A549 (cell line): ENCODE measurements at regions not wholly inside any gene's neighbourhood (a gene's known extent, or its start where the extent isn't known, plus 50 kb on each side); places are given as distances from the start of the nearest gene placed in this dataset.

Experiments used
- ATAC-seq, 2 experiments: fragments of 200-7000 bp in 1 of 2; fragments of >200 bp in 1 of 2; cut with Nextera tagmentation in 1 of 2; cut with Tn5 transposase in 1 of 2; 3 replicates each; pipeline versions ENCODE4 v1.8.0 to v1.9.1; 2018 to 2020; ENCODE audit warnings: mild to moderate bottlenecking in 1 of 2, moderate library complexity in 1 of 2
- CTCF ChIA-PET: fragments of 300-600 bp; sonication (Branson Sonifier 250); formaldehyde crosslinking; extraction: SDS; loops from one replicate; lab custom pipeline; 2021; ENCODE audit warnings: antibody characterized with exemption, inconsistent platforms; lab: Yijun Ruan, JAX
- POLR2A ChIA-PET: fragments of 350-600 bp; formaldehyde crosslinking; extraction: SDS; loops from one replicate; lab custom pipeline; 2021; ENCODE audit warnings: antibody characterized with exemption, inconsistent platforms; lab: Yijun Ruan, JAX
- DNase-seq, 2 experiments: peaks; one replicate each; pipeline versions ENCODE4 v3.0.0 to v3.0.0-alpha.2; 2011 to 2016; ENCODE audit warnings: low read depth in 1 of 2, low spot score in 1 of 2
- FAIRE-seq: peaks from 2 replicates; lab custom pipeline; 2011; peaks lifted over from hg19 to GRCh38; lab: Jason Lieb, UNC
- H3K27ac ChIP-seq, 2 experiments: fragments of >200 bp; sonication (Bioruptor Twin); formaldehyde crosslinking; 3 replicates each; pipeline ENCODE4 v1.5.1; 2016 to 2017
- H3K4me1 ChIP-seq: fragments of >200 bp; sonication (Bioruptor Twin); formaldehyde crosslinking; 3 replicates; pipeline ENCODE4 v1.6.1; 2016
- H3K4me2 ChIP-seq: fragments of >200 bp; sonication (Bioruptor Twin); formaldehyde crosslinking; 3 replicates; pipeline ENCODE4 v1.6.1; 2016
- H3K4me3 ChIP-seq: fragments of >200 bp; sonication (Bioruptor Twin); formaldehyde crosslinking; 3 replicates; pipeline ENCODE4 v1.5.1; 2016
- H3K9me3 ChIP-seq: fragments of >200 bp; sonication (Bioruptor Twin); formaldehyde crosslinking; 3 replicates; pipeline ENCODE4 v1.6.1; 2016
- ATOH8 ChIP-seq: fragments of 250-450 bp; sonication (Bioruptor Pico); IDR thresholded peaks from 2 replicates; pipeline ENCODE4 v1.5.0; 2020; ENCODE audit warnings: low read depth, mild to moderate bottlenecking, moderate library complexity
- EHMT2 ChIP-seq: fragments of 200-600 bp; sonication (generic); IDR thresholded peaks from 2 replicates; pipeline ENCODE4 v1.6.1; 2016; ENCODE audit warnings: antibody characterized with exemption, low read depth, mild to moderate bottlenecking, moderate library complexity
- ELK1 ChIP-seq: fragments of 150-350 bp; IDR thresholded peaks from 2 replicates; pipeline ENCODE4 v1.6.1; 2014; ENCODE audit warnings: low read depth, mild to moderate bottlenecking, low read length
- ESRRA ChIP-seq: fragments of 150-350 bp; IDR thresholded peaks from 2 replicates; pipeline ENCODE4 v1.6.1; 2014; ENCODE audit warnings: mild to moderate bottlenecking, low read length, borderline replicate concordance
- FOSL2 ChIP-seq, 2 experiments: fragments of 450-650 bp in 1 of 2; fragments of >200 bp in 1 of 2; sonication (Bioruptor Twin) in 1 of 2; formaldehyde crosslinking; IDR thresholded peaks; 2 replicates each; pipeline versions ENCODE4 v1.5.0 to v1.6.1; 2016 to 2020; ENCODE audit warnings: mild to moderate bottlenecking in 1 of 2, moderate library complexity in 1 of 2
- FOXS1 ChIP-seq: fragments of 250-450 bp; sonication (Bioruptor Pico); IDR thresholded peaks from 2 replicates; pipeline ENCODE4 v1.5.0; 2020; ENCODE audit warnings: mild to moderate bottlenecking, moderate library complexity
- GATA3 ChIP-seq: IDR thresholded peaks from 2 replicates; pipeline ENCODE4 v1.6.1; 2012; ENCODE audit warnings: borderline replicate concordance
- HDAC2 ChIP-seq: fragments of 200-600 bp; sonication (generic); IDR thresholded peaks from 2 replicates; pipeline ENCODE4 v1.6.1; 2016
- HEYL ChIP-seq: fragments of 250-450 bp; sonication (Bioruptor Pico); IDR thresholded peaks from 2 replicates; pipeline ENCODE4 v1.8.0; 2021; ENCODE audit warnings: mild to moderate bottlenecking, moderate library complexity
- HOXB13 ChIP-seq: fragments of 250-450 bp; sonication (Bioruptor Pico); IDR thresholded peaks from 2 replicates; pipeline ENCODE4 v1.5.0; 2020; ENCODE audit warnings: low read depth, mild to moderate bottlenecking, moderate library complexity
- JUNB ChIP-seq: fragments of >200 bp; sonication (Bioruptor Twin); formaldehyde crosslinking; IDR thresholded peaks from 2 replicates; pipeline ENCODE4 v1.6.1; 2016
- KDM1A ChIP-seq: fragments of 200-600 bp; sonication (generic); IDR thresholded peaks from 2 replicates; pipeline ENCODE4 v1.6.1; 2016; ENCODE audit warnings: low read depth, mild to moderate bottlenecking
- KDM5A ChIP-seq: fragments of 200-600 bp; sonication (generic); IDR thresholded peaks from 2 replicates; pipeline ENCODE4 v1.6.1; 2016; ENCODE audit warnings: antibody characterized with exemption, mild to moderate bottlenecking
- MYC ChIP-seq: IDR thresholded peaks from 2 replicates; pipeline ENCODE4 v1.6.1; 2012; ENCODE audit warnings: mild to moderate bottlenecking, inconsistent platforms, low read length, improper control_type of control experiment, borderline replicate concordance
- NFE2L2 ChIP-seq: fragments of 150-350 bp; conservative IDR thresholded peaks from 2 replicates; pipeline ENCODE4 v1.6.1; 2014; ENCODE audit warnings: low read length
- NPAS2 ChIP-seq: fragments of 250-450 bp; sonication (Bioruptor Pico); IDR thresholded peaks from 2 replicates; pipeline ENCODE4 v1.8.0; 2022; ENCODE audit warnings: mild to moderate bottlenecking, moderate library complexity, borderline replicate concordance
- PHF8 ChIP-seq: fragments of 200-600 bp; sonication (generic); IDR thresholded peaks from 2 replicates; pipeline ENCODE4 v1.6.1; 2016; ENCODE audit warnings: low read depth, mild to moderate bottlenecking, antibody characterized with exemption, moderate library complexity, borderline replicate concordance
- RARB ChIP-seq: fragments of 250-450 bp; sonication (Bioruptor Pico); IDR thresholded peaks from 2 replicates; pipeline ENCODE4 v1.8.0; 2021; ENCODE audit warnings: mild to moderate bottlenecking, moderate library complexity
- RFX5 ChIP-seq: fragments of 450-650 bp; IDR thresholded peaks from 2 replicates; pipeline ENCODE4 v1.7.1; 2014; ENCODE audit warnings: antibody characterized with exemption, mild to moderate bottlenecking, moderate library complexity
- SMC3 ChIP-seq: fragments of >200 bp; sonication (Bioruptor Twin); formaldehyde crosslinking; IDR thresholded peaks from 3 replicates; pipeline ENCODE4 v1.6.1; 2018; ENCODE audit warnings: inconsistent platforms
- SREBF2 ChIP-seq: fragments of 450-650 bp; IDR thresholded peaks from 2 replicates; pipeline ENCODE4 v1.6.1; 2014; ENCODE audit warnings: mild to moderate bottlenecking, moderate library complexity
- TFCP2L1 ChIP-seq: fragments of 250-450 bp; sonication (Bioruptor Pico); IDR thresholded peaks from 2 replicates; pipeline ENCODE4 v1.5.0; 2021; ENCODE audit warnings: mild to moderate bottlenecking
- ZNF302 ChIP-seq: fragments of 250-450 bp; sonication (Bioruptor Pico); IDR thresholded peaks from 2 replicates; pipeline ENCODE4 v1.9.0; 2021; ENCODE audit warnings: inconsistent platforms, mild to moderate bottlenecking, moderate library complexity
- WGBS: methylation state at CpG from one replicate; pipeline ENCODE4 v1.1.6; 2017; ENCODE audit errors: missing lambda C conversion rate; 5-methylcytosine and 5-hydroxymethylcytosine counted together
- TF ChIP-seq, protein P1 (sequence below): IDR thresholded peaks from 2 replicates; pipeline ENCODE4 v1.6.1; 2012
- TF ChIP-seq, protein P2 (sequence below): fragments of 450-650 bp; IDR thresholded peaks from 2 replicates; pipeline ENCODE4 v1.6.1; 2014; ENCODE audit warnings: antibody characterized with exemption
- TF ChIP-seq, protein P3 (sequence below): fragments of >200 bp; sonication (Bioruptor Twin); formaldehyde crosslinking; IDR thresholded peaks from 3 replicates; pipeline ENCODE4 v1.6.1; 2016

GRCh38 chr13:62250501-62251201 is 835.0 kb upstream of the PCDH20 start:
- 37% methylated on average over 8 of the region's 10 CpGs for WGBS
- FAIRE-seq = no peak

DNA sequence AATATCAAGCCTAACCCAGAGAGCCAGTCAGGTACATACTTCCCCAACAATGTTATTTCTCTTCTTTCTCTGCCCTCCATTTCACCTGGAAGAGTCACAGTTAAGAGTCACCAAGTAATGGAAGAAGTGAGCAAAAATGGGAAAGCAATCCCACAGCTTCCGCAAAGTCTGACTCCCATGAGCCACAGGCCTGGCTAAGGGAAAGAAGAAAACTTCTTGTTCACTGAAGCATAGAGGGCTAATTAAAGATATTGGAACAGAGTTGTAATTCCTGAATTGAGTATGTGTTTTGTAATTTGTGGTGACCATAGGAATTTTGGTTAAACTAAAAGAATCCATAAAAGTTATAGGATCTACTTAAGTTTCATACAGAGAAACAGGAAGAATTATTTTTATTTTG is 830.9 kb upstream of the PCDH20 start:
- Histone ChIP-seq H3K4me2 (no peak overlapping the region), H3K9me3 (no peaks in the 10 kb centered on the region), H3K4me3 (no peak overlapping the region), H3K27ac (no peak overlapping the region), H3K4me1 (no peaks in the 10 kb centered on the region)
- DNase-seq (no peak), FAIRE-seq (no peak), ATAC-seq (no peak)
- no peak for TF ChIP-seq SMC3
- TF ChIP-seq RFX5 = no peak
- no peak for TF ChIP-seq GATA3
- TF ChIP-seq FOXS1 (CRISPR knock-in tag) = no peak
- no peak for TF ChIP-seq SREBF2
- 88% methylated on average over 1 of the region's 1 CpG for WGBS
- POLR2A ChIA-PET = no interaction called here
- CTCF ChIA-PET = no interaction called here

More at GRCh38 chr13:62250501-62251201, 835.0 kb upstream of the PCDH20 start:
- ChIA-PET POLR2A (no interaction called here), CTCF (no interaction called here)
- Histone ChIP-seq H3K4me2 (no peak overlapping the region), H3K4me3 (no peak overlapping the region), H3K27ac (no peak overlapping the region), H3K4me1 (no peaks in the 10 kb centered on the region), H3K9me3 (no peaks in the 10 kb centered on the region)
- TF ChIP-seq ZNF302 (CRISPR knock-in tag) = no peak
- TF ChIP-seq MYC = no peak
- no peak for TF ChIP-seq KDM5A
- TF ChIP-seq JUNB = no peak
- no peak for TF ChIP-seq KDM1A
- TF ChIP-seq TFCP2L1 = no peak
- TF ChIP-seq, protein P1, sequence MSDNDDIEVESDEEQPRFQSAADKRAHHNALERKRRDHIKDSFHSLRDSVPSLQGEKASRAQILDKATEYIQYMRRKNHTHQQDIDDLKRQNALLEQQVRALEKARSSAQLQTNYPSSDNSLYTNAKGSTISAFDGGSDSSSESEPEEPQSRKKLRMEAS = no peak
- ATAC-seq = no peak
- no peak for DNase-seq

DNA sequence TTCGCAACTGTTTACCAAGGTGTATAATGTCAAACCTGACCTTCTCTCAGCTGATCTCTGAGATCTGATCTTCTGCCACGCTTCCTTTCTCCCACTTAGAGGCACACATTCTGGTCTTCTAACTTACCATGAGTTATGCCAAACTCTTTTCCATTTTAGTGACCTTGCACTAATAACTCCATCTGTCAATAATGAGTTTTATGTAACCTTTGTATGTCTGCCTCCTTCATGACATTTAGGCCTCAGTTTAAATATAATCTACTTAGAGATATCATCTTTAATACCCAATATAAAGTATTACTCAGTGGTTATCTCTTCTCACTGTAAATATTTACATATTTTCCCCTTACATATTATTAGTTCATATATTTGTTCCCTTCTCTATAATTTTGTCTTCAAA is 827.5 kb upstream of the PCDH20 start:
- Histone ChIP-seq H3K9me3 (no peaks in the 10 kb centered on the region), H3K27ac (no peak overlapping the region), H3K4me2 (no peak overlapping the region), H3K4me3 (no peak overlapping the region), H3K4me1 (no peaks in the 10 kb centered on the region)
- CTCF ChIA-PET = no interaction called here
- ATAC-seq = no peak
- POLR2A ChIA-PET = no interaction called here
- DNase-seq = no peak
- no peak for FAIRE-seq
- 39% methylated on average over 2 of the region's 2 CpGs for WGBS
- TF ChIP-seq NFE2L2 (no peak), SREBF2 (no peak), GATA3 (no peak), ESRRA (no peak), RARB (CRISPR knock-in tag) (no peak), NPAS2 (CRISPR knock-in tag) (no peak), HDAC2 (no peak), FOSL2 (IDR thresholded peaks at IDR 0.05) (no peak), FOSL2 (CRISPR knock-in tag; IDR thresholded peaks at IDR 0.05) (no peak), FOXS1 (CRISPR knock-in tag) (no peak), HEYL (no peak), MYC (no peak), PHF8 (no peak), ELK1 (no peak), ATOH8 (no peak), HOXB13 (no peak), EHMT2 (no peak)
- TF ChIP-seq, protein P2, sequence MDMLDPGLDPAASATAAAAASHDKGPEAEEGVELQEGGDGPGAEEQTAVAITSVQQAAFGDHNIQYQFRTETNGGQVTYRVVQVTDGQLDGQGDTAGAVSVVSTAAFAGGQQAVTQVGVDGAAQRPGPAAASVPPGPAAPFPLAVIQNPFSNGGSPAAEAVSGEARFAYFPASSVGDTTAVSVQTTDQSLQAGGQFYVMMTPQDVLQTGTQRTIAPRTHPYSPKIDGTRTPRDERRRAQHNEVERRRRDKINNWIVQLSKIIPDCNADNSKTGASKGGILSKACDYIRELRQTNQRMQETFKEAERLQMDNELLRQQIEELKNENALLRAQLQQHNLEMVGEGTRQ = no peak
- TF ChIP-seq, protein P3, sequence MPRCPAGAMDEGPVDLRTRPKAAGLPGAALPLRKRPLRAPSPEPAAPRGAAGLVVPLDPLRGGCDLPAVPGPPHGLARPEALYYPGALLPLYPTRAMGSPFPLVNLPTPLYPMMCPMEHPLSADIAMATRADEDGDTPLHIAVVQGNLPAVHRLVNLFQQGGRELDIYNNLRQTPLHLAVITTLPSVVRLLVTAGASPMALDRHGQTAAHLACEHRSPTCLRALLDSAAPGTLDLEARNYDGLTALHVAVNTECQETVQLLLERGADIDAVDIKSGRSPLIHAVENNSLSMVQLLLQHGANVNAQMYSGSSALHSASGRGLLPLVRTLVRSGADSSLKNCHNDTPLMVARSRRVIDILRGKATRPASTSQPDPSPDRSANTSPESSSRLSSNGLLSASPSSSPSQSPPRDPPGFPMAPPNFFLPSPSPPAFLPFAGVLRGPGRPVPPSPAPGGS = no peak
